ENCODE measurements at regions not wholly inside any gene's neighbourhood (a gene's known extent, or its start where the extent isn't known, plus 50 kb on each side); places are given as distances from the start of the nearest gene placed in this dataset.

DNA sequence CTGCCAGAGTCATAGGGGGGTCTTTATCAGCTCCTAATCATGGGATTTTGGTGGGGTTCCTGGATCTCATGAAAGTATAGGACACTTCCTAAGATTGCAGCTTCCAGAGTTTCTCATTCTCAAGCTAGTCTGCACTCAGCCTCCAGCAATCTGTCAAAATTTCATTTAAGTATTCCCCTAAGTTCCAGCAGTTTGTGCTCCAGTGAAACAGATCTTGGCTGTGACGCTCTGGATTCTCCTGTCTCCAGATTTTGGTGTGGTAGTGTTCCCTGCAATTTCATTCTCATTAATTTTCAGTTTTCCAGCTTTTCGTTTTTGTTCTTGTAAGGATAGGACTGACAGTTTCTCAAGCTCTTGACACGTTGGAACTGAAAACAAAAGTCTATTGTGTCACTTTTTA lies 908.9 kb upstream of the MIR17HG start:
- no peak for DNase-seq
- Histone ChIP-seq H3K27ac (ENCODE audit: low read length) (no peak overlapping the region), H2AFZ (ENCODE audit: low read length) (no peak overlapping the region)

GRCh38 chr13:90443268-90443667 lies 904.2 kb upstream of the MIR17HG start:
- no peak overlapping the region for H3K27ac ChIP-seq (ENCODE audit: low read length)

More for the DNA sequence above, 908.9 kb upstream of the MIR17HG start:
- Histone ChIP-seq H4K20me1 (ENCODE audit: insufficient read depth, low read depth, low read length) (no peaks in the 10 kb centered on the region), H3K36me3 (ENCODE audit: insufficient read depth, low read length) (no peaks in the 10 kb centered on the region), H3K4me3 (ENCODE audit: low read length) (no peak overlapping the region), H3K9ac (ENCODE audit: low read length) (no peak overlapping the region), H3K27me3 (ENCODE audit: low read length) (no peaks in the 10 kb centered on the region), H3K79me2 (ENCODE audit: low read length) (no peaks in the 10 kb centered on the region), H3K4me2 (ENCODE audit: low read depth, low read length, poor library complexity, severe bottlenecking) (no peak overlapping the region), H3K9me3 (ENCODE audit: low read length) (no peaks in the 10 kb centered on the region), H3K9me2 (replicated peaks; ENCODE audit: insufficient read depth, low read length) (no peaks in the 10 kb centered on the region), H3K4me1 (ENCODE audit: low read length) (no peaks in the 10 kb centered on the region)

DNA sequence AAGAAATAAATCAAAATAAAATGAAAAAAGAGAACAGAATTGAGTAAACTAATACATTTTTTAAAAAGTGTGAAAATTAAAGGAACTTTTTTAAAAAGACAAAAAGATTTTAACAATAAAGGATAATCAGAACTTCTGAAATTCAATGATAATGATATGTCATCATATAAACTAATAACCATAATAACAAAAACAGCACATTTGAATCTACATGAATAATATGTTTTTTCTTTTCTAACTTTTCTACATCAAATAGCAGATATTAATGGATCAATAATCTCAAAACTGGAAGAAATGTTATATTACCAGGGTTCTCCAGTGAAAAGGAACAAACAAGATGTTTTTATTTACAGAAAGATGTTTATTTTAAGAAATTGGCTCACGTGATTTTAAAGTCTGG lies 903.3 kb upstream of the MIR17HG start:
- DNase-seq = no peak
- no peaks in the 10 kb centered on the region for H3K79me2 ChIP-seq (ENCODE audit: low read length)
- H3K27ac ChIP-seq (ENCODE audit: low read length) = no peak overlapping the region
- H3K4me1 ChIP-seq (ENCODE audit: low read length) = no peaks in the 10 kb centered on the region
- no peaks in the 10 kb centered on the region for H3K9me3 ChIP-seq (ENCODE audit: low read length)
- H3K9me2 ChIP-seq (replicated peaks; ENCODE audit: insufficient read depth, low read length) = no peaks in the 10 kb centered on the region
- no peaks in the 10 kb centered on the region for H3K27me3 ChIP-seq (ENCODE audit: low read length)
- H3K36me3 ChIP-seq (ENCODE audit: insufficient read depth, low read length) = no peaks in the 10 kb centered on the region
- no peak overlapping the region for H3K4me3 ChIP-seq (ENCODE audit: low read length)
- no peaks in the 10 kb centered on the region for H4K20me1 ChIP-seq (ENCODE audit: insufficient read depth, low read depth, low read length)
- no peak overlapping the region for H2AFZ ChIP-seq (ENCODE audit: low read length)
- H3K9ac ChIP-seq (ENCODE audit: low read length) = no peak overlapping the region
- no peak overlapping the region for H3K4me2 ChIP-seq (ENCODE audit: low read depth, low read length, poor library complexity, severe bottlenecking)

More at GRCh38 chr13:90443268-90443667, 904.2 kb upstream of the MIR17HG start:
- H4K20me1 ChIP-seq (ENCODE audit: insufficient read depth, low read depth, low read length) = no peaks in the 10 kb centered on the region
- no peaks in the 10 kb centered on the region for H3K36me3 ChIP-seq (ENCODE audit: insufficient read depth, low read length)
- H3K9ac ChIP-seq (ENCODE audit: low read length) = no peak overlapping the region
- H3K4me1 ChIP-seq (ENCODE audit: low read length) = no peaks in the 10 kb centered on the region
- no peaks in the 10 kb centered on the region for H3K79me2 ChIP-seq (ENCODE audit: low read length)
- no peak overlapping the region for H3K4me2 ChIP-seq (ENCODE audit: low read depth, low read length, poor library complexity, severe bottlenecking)
- no peak overlapping the region for H3K4me3 ChIP-seq (ENCODE audit: low read length)
- no peaks in the 10 kb centered on the region for H3K9me2 ChIP-seq (replicated peaks; ENCODE audit: insufficient read depth, low read length)
- no peak overlapping the region for H2AFZ ChIP-seq (ENCODE audit: low read length)
- H3K27me3 ChIP-seq (ENCODE audit: low read length) = no peaks in the 10 kb centered on the region
- DNase-seq = no peak
- no peaks in the 10 kb centered on the region for H3K9me3 ChIP-seq (ENCODE audit: low read length)

GRCh38 chr13:90445179-90445578 lies 902.3 kb upstream of the MIR17HG start:
- no peak overlapping the region for H3K4me3 ChIP-seq (ENCODE audit: low read length)
- no peak overlapping the region for H3K4me2 ChIP-seq (ENCODE audit: low read depth, low read length, poor library complexity, severe bottlenecking)
- H3K36me3 ChIP-seq (ENCODE audit: insufficient read depth, low read length) = no peaks in the 10 kb centered on the region
- H3K4me1 ChIP-seq (ENCODE audit: low read length) = no peaks in the 10 kb centered on the region
- no peaks in the 10 kb centered on the region for H4K20me1 ChIP-seq (ENCODE audit: insufficient read depth, low read depth, low read length)
- no peaks in the 10 kb centered on the region for H3K79me2 ChIP-seq (ENCODE audit: low read length)
- H3K27ac ChIP-seq (ENCODE audit: low read length) = no peak overlapping the region
- no peak overlapping the region for H3K9ac ChIP-seq (ENCODE audit: low read length)
- H3K9me2 ChIP-seq (replicated peaks; ENCODE audit: insufficient read depth, low read length) = no peaks in the 10 kb centered on the region
- H2AFZ ChIP-seq (ENCODE audit: low read length) = no peak overlapping the region
- H3K27me3 ChIP-seq (ENCODE audit: low read length) = no peaks in the 10 kb centered on the region
- no peak for DNase-seq
- no peaks in the 10 kb centered on the region for H3K9me3 ChIP-seq (ENCODE audit: low read length)

GRCh38 chr13:90447034-90447733 lies 900.3 kb upstream of the MIR17HG start:
- no peak for DNase-seq
- H3K4me1 ChIP-seq (ENCODE audit: low read length) = no peaks in the 10 kb centered on the region
- no peaks in the 10 kb centered on the region for H4K20me1 ChIP-seq (ENCODE audit: insufficient read depth, low read depth, low read length)

DNA sequence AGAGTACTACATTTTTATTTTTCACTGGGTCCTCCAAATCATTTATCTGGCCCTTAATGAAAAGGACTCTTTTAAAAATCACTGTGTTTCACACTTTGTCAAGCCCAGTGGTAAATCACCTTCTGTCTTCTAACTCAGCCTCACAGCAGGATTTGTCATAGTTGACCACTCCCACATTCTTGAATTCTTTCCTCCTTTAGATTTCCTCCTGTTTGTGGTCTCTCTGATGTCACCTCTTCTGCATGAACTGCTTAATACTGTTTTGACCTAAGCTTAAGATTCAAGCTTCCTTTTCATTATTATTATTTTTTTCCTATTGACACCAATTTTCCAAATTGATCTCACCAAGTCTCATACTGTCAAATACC lies 899.8 kb upstream of the MIR17HG start:
- no peak overlapping the region for H3K4me2 ChIP-seq (ENCODE audit: low read depth, low read length, poor library complexity, severe bottlenecking)
- no peak for DNase-seq

More at GRCh38 chr13:90447034-90447733, 900.3 kb upstream of the MIR17HG start:
- no peaks in the 10 kb centered on the region for H3K36me3 ChIP-seq (ENCODE audit: insufficient read depth, low read length)
- no peak overlapping the region for H3K9ac ChIP-seq (ENCODE audit: low read length)
- no peaks in the 10 kb centered on the region for H3K9me3 ChIP-seq (ENCODE audit: low read length)
- no peaks in the 10 kb centered on the region for H3K79me2 ChIP-seq (ENCODE audit: low read length)
- no peak overlapping the region for H3K4me2 ChIP-seq (ENCODE audit: low read depth, low read length, poor library complexity, severe bottlenecking)
- H3K4me3 ChIP-seq (ENCODE audit: low read length) = no peak overlapping the region
- no peak overlapping the region for H3K27ac ChIP-seq (ENCODE audit: low read length)
- H2AFZ ChIP-seq (ENCODE audit: low read length) = no peak overlapping the region
- H3K27me3 ChIP-seq (ENCODE audit: low read length) = no peaks in the 10 kb centered on the region
- no peaks in the 10 kb centered on the region for H3K9me2 ChIP-seq (replicated peaks; ENCODE audit: insufficient read depth, low read length)

DNA sequence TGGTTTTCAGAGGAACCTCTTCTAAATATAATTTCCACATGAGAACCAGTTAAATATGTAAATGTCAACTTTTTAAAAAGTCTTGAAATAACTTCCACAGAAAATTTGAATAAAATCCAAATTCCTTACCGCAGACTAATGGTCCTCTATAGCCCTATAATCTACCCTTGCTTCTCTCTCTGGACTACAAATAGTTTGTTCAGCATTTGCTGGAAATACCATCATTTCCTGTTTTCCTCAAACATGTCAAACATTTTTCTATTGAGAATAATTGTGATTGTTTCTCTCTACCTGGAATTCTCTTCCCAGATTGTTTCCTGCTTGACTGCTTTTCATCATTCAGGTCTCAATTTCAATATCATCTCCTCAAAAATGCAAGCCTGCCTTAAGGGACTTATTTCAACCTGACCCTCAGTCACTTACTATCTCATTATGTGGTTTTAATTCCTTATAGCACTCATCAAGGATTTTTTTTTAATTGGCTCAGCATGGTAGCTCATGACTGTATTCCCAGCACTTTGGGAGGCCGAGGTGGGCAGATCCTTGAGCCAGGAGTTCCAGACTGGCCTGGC lies 898.9 kb upstream of the MIR17HG start:
- Histone ChIP-seq H3K27me3 (ENCODE audit: low read length) (no peaks in the 10 kb centered on the region), H4K20me1 (ENCODE audit: insufficient read depth, low read depth, low read length) (no peaks in the 10 kb centered on the region), H3K4me2 (ENCODE audit: low read depth, low read length, poor library complexity, severe bottlenecking) (no peak overlapping the region), H3K36me3 (ENCODE audit: insufficient read depth, low read length) (no peaks in the 10 kb centered on the region), H3K9me2 (replicated peaks; ENCODE audit: insufficient read depth, low read length) (no peaks in the 10 kb centered on the region), H3K4me1 (ENCODE audit: low read length) (no peaks in the 10 kb centered on the region), H3K4me3 (ENCODE audit: low read length) (no peak overlapping the region), H2AFZ (ENCODE audit: low read length) (no peak overlapping the region), H3K79me2 (ENCODE audit: low read length) (no peaks in the 10 kb centered on the region), H3K9ac (ENCODE audit: low read length) (no peak overlapping the region), H3K9me3 (ENCODE audit: low read length) (no peaks in the 10 kb centered on the region), H3K27ac (ENCODE audit: low read length) (no peak overlapping the region)
- DNase-seq = no peak

More for the DNA sequence above, 899.8 kb upstream of the MIR17HG start:
- Histone ChIP-seq H3K36me3 (ENCODE audit: insufficient read depth, low read length) (no peaks in the 10 kb centered on the region), H3K4me3 (ENCODE audit: low read length) (no peak overlapping the region), H3K27ac (ENCODE audit: low read length) (no peak overlapping the region), H3K79me2 (ENCODE audit: low read length) (no peaks in the 10 kb centered on the region), H3K9me2 (replicated peaks; ENCODE audit: insufficient read depth, low read length) (no peaks in the 10 kb centered on the region), H3K9ac (ENCODE audit: low read length) (no peak overlapping the region), H4K20me1 (ENCODE audit: insufficient read depth, low read depth, low read length) (no peaks in the 10 kb centered on the region), H2AFZ (ENCODE audit: low read length) (no peak overlapping the region), H3K4me1 (ENCODE audit: low read length) (no peaks in the 10 kb centered on the region), H3K27me3 (ENCODE audit: low read length) (no peaks in the 10 kb centered on the region), H3K9me3 (ENCODE audit: low read length) (no peaks in the 10 kb centered on the region)

DNA sequence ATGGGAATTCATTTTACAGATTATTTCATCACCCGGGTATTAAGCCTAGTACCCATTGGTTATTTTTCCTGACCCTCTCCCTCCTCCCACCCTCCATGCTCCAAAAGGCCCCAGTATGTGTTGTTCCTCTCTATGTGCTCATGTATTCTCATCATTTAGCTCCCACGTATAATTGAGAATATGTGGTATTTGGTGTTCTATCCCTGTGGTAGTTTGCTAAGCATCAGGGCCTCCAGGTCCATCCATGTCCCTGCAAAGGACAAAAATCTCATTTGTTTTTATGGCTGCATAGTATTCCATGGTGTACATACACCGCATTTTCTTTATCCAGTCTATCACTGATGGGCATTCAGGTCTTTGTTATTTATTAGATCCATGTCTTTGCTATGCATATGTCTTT lies 894.1 kb upstream of the MIR17HG start:
- no peaks in the 10 kb centered on the region for H3K36me3 ChIP-seq (ENCODE audit: insufficient read depth, low read length)
- H3K4me3 ChIP-seq (ENCODE audit: low read length) = no peak overlapping the region
- H3K79me2 ChIP-seq (ENCODE audit: low read length) = no peaks in the 10 kb centered on the region
- H3K27me3 ChIP-seq (ENCODE audit: low read length) = no peaks in the 10 kb centered on the region
- no peak overlapping the region for H3K9ac ChIP-seq (ENCODE audit: low read length)
- H3K4me1 ChIP-seq (ENCODE audit: low read length) = no peaks in the 10 kb centered on the region
- H2AFZ ChIP-seq (ENCODE audit: low read length) = no peak overlapping the region
- no peaks in the 10 kb centered on the region for H3K9me3 ChIP-seq (ENCODE audit: low read length)
- no peak overlapping the region for H3K4me2 ChIP-seq (ENCODE audit: low read depth, low read length, poor library complexity, severe bottlenecking)
- no peak overlapping the region for H3K27ac ChIP-seq (ENCODE audit: low read length)
- no peaks in the 10 kb centered on the region for H4K20me1 ChIP-seq (ENCODE audit: insufficient read depth, low read depth, low read length)
- H3K9me2 ChIP-seq (replicated peaks; ENCODE audit: insufficient read depth, low read length) = no peaks in the 10 kb centered on the region
- no peak for DNase-seq
